Neural progenitor cell (in vitro differentiated cells): ENCODE measurements at regions not wholly inside any gene's neighbourhood (a gene's known extent, or its start where the extent isn't known, plus 50 kb on each side); places are given as distances from the start of the nearest gene placed in this dataset.

ENCODE experiments used
- EZH2 ChIP-seq: fragments of 200-600 bp; sonication (generic); IDR thresholded peaks from 2 replicates; pipeline ENCODE4 v1.6.1; 2017; ENCODE audit warnings: antibody characterized with exemption, mild to moderate bottlenecking, moderate library complexity
- EZH2phosphoT487 ChIP-seq: fragments of 200-600 bp; sonication (generic); IDR thresholded peaks from 2 replicates; pipeline ENCODE4 v1.6.1; 2017; ENCODE audit warnings: antibody characterized with exemption
- TF ChIP-seq, protein P1 (sequence below): fragments of 200-600 bp; sonication (generic); IDR thresholded peaks from 2 replicates; pipeline ENCODE4 v1.5.1; 2017; ENCODE audit warnings: antibody characterized with exemption, mild to moderate bottlenecking

DNA sequence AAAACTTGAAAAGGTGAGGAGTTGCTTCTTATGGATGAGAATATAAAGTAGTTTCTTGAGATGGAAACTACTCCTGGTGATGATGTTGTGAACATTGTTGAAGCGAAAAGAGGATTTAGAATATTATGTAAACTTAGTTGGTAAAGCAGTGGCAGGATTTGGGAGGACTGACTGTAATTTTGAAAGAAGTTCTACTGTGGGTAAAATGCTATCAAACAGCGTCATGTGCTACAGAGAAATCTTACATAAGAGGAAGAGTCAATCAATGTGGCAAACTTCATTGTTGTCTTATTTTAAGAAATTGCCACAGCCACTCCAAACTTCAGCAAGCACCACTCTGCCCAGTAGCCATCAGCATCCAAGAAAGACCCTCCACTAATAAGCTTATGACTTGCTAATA, 112.9 kb upstream of the ZEB2 start:
- no peak for TF ChIP-seq EZH2phosphoT487
- TF ChIP-seq, protein P1, sequence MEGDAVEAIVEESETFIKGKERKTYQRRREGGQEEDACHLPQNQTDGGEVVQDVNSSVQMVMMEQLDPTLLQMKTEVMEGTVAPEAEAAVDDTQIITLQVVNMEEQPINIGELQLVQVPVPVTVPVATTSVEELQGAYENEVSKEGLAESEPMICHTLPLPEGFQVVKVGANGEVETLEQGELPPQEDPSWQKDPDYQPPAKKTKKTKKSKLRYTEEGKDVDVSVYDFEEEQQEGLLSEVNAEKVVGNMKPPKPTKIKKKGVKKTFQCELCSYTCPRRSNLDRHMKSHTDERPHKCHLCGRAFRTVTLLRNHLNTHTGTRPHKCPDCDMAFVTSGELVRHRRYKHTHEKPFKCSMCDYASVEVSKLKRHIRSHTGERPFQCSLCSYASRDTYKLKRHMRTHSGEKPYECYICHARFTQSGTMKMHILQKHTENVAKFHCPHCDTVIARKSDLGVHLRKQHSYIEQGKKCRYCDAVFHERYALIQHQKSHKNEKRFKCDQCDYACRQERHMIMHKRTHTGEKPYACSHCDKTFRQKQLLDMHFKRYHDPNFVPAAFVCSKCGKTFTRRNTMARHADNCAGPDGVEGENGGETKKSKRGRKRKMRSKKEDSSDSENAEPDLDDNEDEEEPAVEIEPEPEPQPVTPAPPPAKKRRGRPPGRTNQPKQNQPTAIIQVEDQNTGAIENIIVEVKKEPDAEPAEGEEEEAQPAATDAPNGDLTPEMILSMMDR: no peak
- TF ChIP-seq EZH2: no peak
